K562 (cell line): ENCODE measurements at regions not wholly inside any gene's neighbourhood (a gene's known extent, or its start where the extent isn't known, plus 50 kb on each side); places are given as distances from the start of the nearest gene placed in this dataset. TPM values are rescaled to one million over a fixed set of nuclear protein-coding genes. Genes with fewer than 3 reads are reported as not detected.

Experiments
- ATAC-seq: fragments of 200-7000 bp; cut with Tn5 transposase; 3 replicates; pipeline ENCODE4 v1.9.1; 2020; ENCODE audit warnings: moderate library complexity
- BruUV-seq: library from RNA; stranded (reverse); fragments of 400-500 nt; replicated peaks from 2 replicates; lab custom pipeline; 2021; lab: Mats Ljungman, UMichigan
- CTCF ChIA-PET: fragments of 300-600 bp; formaldehyde crosslinking; extraction: SDS; loops from one replicate; lab custom pipeline; 2021; ENCODE audit warnings: low intra/inter-chr PET ratio; lab: Yijun Ruan, JAX
- POLR2A ChIA-PET: fragments of 300-600, 350-650 bp; sonication (Branson Sonifier 250); formaldehyde crosslinking; extraction: SDS; loops from one replicate; lab custom pipeline; 2021; ENCODE audit warnings: antibody characterized with exemption, inconsistent platforms; lab: Yijun Ruan, JAX
- DNase-seq, 4 experiments: peaks; one replicate each; pipeline versions ENCODE4 v3.0.0 to v3.0.0-alpha.2; 2011 to 2018; ENCODE audit warnings: low spot score in 3 of 4, mixed read lengths in 3 of 4; ENCODE audit errors: extremely low read depth in 1 of 4
- FAIRE-seq: peaks from 2 replicates; lab custom pipeline; 2011; peaks lifted over from hg19 to GRCh38; lab: Jason Lieb, UNC
- H2AFZ ChIP-seq: 2 replicates; pipeline ENCODE4 v1.6.0; 2011; ENCODE audit warnings: low read depth, low read length, control low read depth, inconsistent platforms
- H3K27ac ChIP-seq: fragments of 200-600 bp; 3 replicates; pipeline ENCODE4 v1.8.0; 2011; ENCODE audit warnings: low read depth, mild to moderate bottlenecking, control low read depth, inconsistent platforms, low read length, moderate library complexity, mixed read lengths; ENCODE audit errors: extremely low read depth
- H3K27me3 ChIP-seq, 2 experiments: fragments of 300-600 bp in 1 of 2; 2 replicates in 1 of 2; 3 replicates in 1 of 2; pipeline versions ENCODE4 v1.6.0 to v1.8.0; 2011; ENCODE audit warnings: inconsistent platforms in 2 of 2, low read length in 2 of 2, mild to moderate bottlenecking in 1 of 2, mixed read lengths in 1 of 2, moderate library complexity in 1 of 2; ENCODE audit not compliant: control insufficient read depth in 2 of 2, insufficient read depth in 2 of 2
- H3K36me3 ChIP-seq: fragments of 300-600 bp; 3 replicates; pipeline ENCODE4 v1.8.0; 2011; ENCODE audit warnings: mild to moderate bottlenecking, low read length, inconsistent platforms; ENCODE audit not compliant: control insufficient read depth, insufficient read depth
- H3K4me1 ChIP-seq, 2 experiments: fragments of 200-600 bp in 1 of 2; replicated peaks in 1 of 2; 2 replicates in 1 of 2; 3 replicates in 1 of 2; pipeline versions ENCODE4 v1.5.1 to v1.8.0; 2011; ENCODE audit warnings: inconsistent platforms in 2 of 2, low read length in 2 of 2, mild to moderate bottlenecking in 1 of 2, mixed read lengths in 1 of 2, moderate library complexity in 1 of 2; ENCODE audit not compliant: control insufficient read depth in 2 of 2, insufficient read depth in 2 of 2
- H3K4me2 ChIP-seq: 2 replicates; pipeline ENCODE4 v1.6.1; 2011; ENCODE audit warnings: low read length, control low read depth, inconsistent platforms, mixed read lengths; ENCODE audit not compliant: insufficient read depth
- H3K4me3 ChIP-seq: fragments of 200-600 bp; sonication (generic), shearing (Covaris generic); 2 replicates; pipeline ENCODE4 v1.5.1; 2016; ENCODE audit warnings: control low read depth, inconsistent platforms
- H3K79me2 ChIP-seq: fragments of 200-600 bp; 3 replicates; pipeline ENCODE4 v1.8.0; 2011; ENCODE audit warnings: low read length, inconsistent platforms; ENCODE audit not compliant: control insufficient read depth, insufficient read depth
- H3K9ac ChIP-seq, 2 experiments: 2 replicates each; pipeline versions ENCODE4 v1.6.0 to v1.6.1; 2011; ENCODE audit warnings: low read depth in 2 of 2, low read length in 2 of 2, control low read depth in 1 of 2, inconsistent platforms in 1 of 2, mild to moderate bottlenecking in 1 of 2, mixed read lengths in 1 of 2; ENCODE audit not compliant: insufficient read depth in 1 of 2
- H3K9me1 ChIP-seq: one replicate; pipeline ENCODE4 v1.6.0; 2011; ENCODE audit warnings: inconsistent platforms, mild to moderate bottlenecking, low read length, moderate library complexity; ENCODE audit not compliant: control insufficient read depth, insufficient read depth
- H3K9me3 ChIP-seq: replicated peaks from 2 replicates; pipeline ENCODE4 v1.5.1; 2011; ENCODE audit warnings: low read depth, low read length, inconsistent platforms; ENCODE audit not compliant: control insufficient read depth, insufficient read depth
- H4K20me1 ChIP-seq: replicated peaks from 2 replicates; pipeline ENCODE4 v1.6.1; 2011; ENCODE audit warnings: low read length, inconsistent platforms, mixed read lengths; ENCODE audit not compliant: control insufficient read depth, insufficient read depth
- IFI16 ChIP-seq: fragments of 250-450 bp; sonication (Bioruptor Pico); IDR thresholded peaks from 2 replicates; pipeline ENCODE4 v2.1.2; 2022; ENCODE audit warnings: mild to moderate bottlenecking, inconsistent platforms
- NR4A1 ChIP-seq, 2 experiments: fragments of 250-450 bp in 1 of 2; fragments of 450-650 bp in 1 of 2; sonication (Bioruptor Pico) in 1 of 2; IDR thresholded peaks; 2 replicates each; pipeline versions ENCODE4 v1.4.0 to v1.6.1; 2016 to 2020; ENCODE audit warnings: mild to moderate bottlenecking in 2 of 2, missing compliant biosample characterization in 1 of 2, missing genetic modification characterization in 1 of 2, moderate library complexity in 1 of 2
- SRSF9 ChIP-seq: fragments of 200-400 bp; formaldehyde crosslinking; IDR thresholded peaks from 2 replicates; pipeline ENCODE4 v1.6.1; 2017; ENCODE audit warnings: low read depth, low read length, borderline replicate concordance
- ZFX ChIP-seq: sonication (generic); formaldehyde crosslinking; IDR thresholded peaks from 2 replicates; pipeline ENCODE4 v1.8.0; 2022; ENCODE audit warnings: mild to moderate bottlenecking, missing genetic modification reagents, moderate library complexity
- WGBS: fragments of 100-300 bp; shearing (Covaris generic); methylation state at CpG from one replicate; pipeline ENCODE4 v1.1.6; 2016; ENCODE audit warnings: low coverage, mixed read lengths; ENCODE audit not compliant: insufficient coverage; ENCODE audit errors: missing lambda C conversion rate; 5-methylcytosine and 5-hydroxymethylcytosine counted together
- in situ Hi-C: fragments of 300-500 bp; cut with MboI; formaldehyde crosslinking; loops from 4 replicates; pipeline ENCODE4 v1.15.0; 2018; ENCODE audit warnings: inconsistent platforms, mixed read lengths
- intact Hi-C: fragments of 100-400 bp; cut with micrococcal nuclease; formaldehyde crosslinking; loops from 2 replicates; pipeline ENCODE4 v1.14.2; 2022
- small RNA-seq: library from RNA; depleted of rRNA; stranded (forward); fragments of <200 nt; gene quantifications from one replicate; pipeline ENCODE3, GENCODE V24; 2014

DNA sequence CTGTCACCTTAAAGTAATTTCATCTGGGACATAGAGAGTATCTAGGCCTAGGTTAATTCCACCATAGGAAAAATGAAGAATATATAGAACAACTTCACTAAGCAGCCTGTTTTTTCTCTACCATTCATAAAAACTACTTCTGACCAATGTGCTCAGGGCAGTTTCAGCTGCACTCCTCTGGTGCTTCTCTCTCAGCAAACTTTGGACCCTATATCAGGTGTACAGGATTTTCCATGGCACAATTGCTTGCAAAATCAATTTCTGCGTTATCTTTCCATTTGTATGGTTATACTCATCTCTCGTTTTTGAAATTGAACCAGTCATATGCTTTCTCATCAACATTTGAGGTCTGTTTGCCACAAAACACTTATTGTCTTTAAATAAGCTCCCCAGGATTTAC is 52.1 kb upstream of the FMR1 start:
- no peak overlapping the region for H3K4me2 ChIP-seq
- intact Hi-C loops = no loop called here
- 0% methylated on average over 1 of the region's 2 CpGs for WGBS
- H3K79me2 ChIP-seq = no peaks in the 10 kb centered on the region
- ATAC-seq (no peak), FAIRE-seq (no peak), DNase-seq (no peak)
- BruUV-seq = no TSS peak
- H3K27ac ChIP-seq = no peak overlapping the region
- no peaks in the 10 kb centered on the region for H3K9me3 ChIP-seq
- H3K27me3 ChIP-seq = no peaks in the 10 kb centered on the region
- H3K9ac ChIP-seq = no peak overlapping the region
- TF ChIP-seq IFI16 (CRISPR knock-in tag) = no peak
- TF ChIP-seq ZFX (CRISPR knock-in tag) = no peak
- TF ChIP-seq SRSF9 = no peak
- TF ChIP-seq NR4A1 (CRISPR knock-in tag; IDR thresholded peaks at IDR 0.05) = no peak
- TF ChIP-seq NR4A1 (tag; IDR thresholded peaks at IDR 0.05) = no peak
- ChIA-PET CTCF (no interaction called here), POLR2A (no interaction called here)
- no peaks in the 10 kb centered on the region for H3K36me3 ChIP-seq
- H3K4me1 ChIP-seq = no peaks in the 10 kb centered on the region
- H3K4me3 ChIP-seq = no peak overlapping the region
- in situ Hi-C loops = no loop called here
- no peaks in the 10 kb centered on the region for H4K20me1 ChIP-seq
- H2AFZ ChIP-seq = no peak overlapping the region
- H3K9me1 ChIP-seq = no peaks in the 10 kb centered on the region

Small RNA genes lying in the stretch of these regions (small RNA-seq; reads per million reads assigned to genes)
- not detected for gene AC016925.1
- not detected for gene AC016925.2
- gene AL009048.1 = not detected
- gene AL096861.1 = not detected
- gene RNU6-382P = not detected
